HG03520 (cell line): ENCODE measurements at regions not wholly inside any gene's neighbourhood (a gene's known extent, or its start where the extent isn't known, plus 50 kb on each side); places are given as distances from the start of the nearest gene placed in this dataset.

ENCODE experiments used
- ATAC-seq: cut with Tn5 transposase; IDR thresholded peaks from one replicate; pipeline ENCODE4 v1.9.1; 2021; ENCODE audit warnings: mild to moderate bottlenecking, moderate library complexity; ENCODE audit not compliant: unreplicated experiment

- ATAC-seq = no peak
These were observed 632.7 kb upstream of the ID2 start for GRCh38 chr2:8049176-8049575.

GRCh38 chr2:8049851-8050571 is 631.8 kb upstream of the ID2 start:
- peak; percentile 96 for ATAC-seq

DNA sequence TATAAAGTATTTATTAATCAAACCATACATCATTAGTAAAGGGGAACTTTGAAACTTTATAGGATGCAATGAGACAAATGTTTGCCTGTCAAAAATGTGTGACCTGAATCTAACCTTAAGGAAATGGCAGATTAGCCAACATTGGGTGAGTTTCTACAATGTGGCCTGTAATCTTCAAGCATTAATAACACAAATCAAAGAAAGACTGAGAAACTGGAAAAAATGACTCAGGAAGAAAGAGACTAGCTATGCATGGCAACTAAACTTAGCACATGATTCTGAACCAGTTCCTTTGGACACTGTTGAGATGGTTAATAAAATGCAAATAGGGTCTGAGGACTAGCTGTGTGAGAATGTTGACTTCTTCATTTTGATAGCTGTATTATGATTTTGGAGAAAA is 628.6 kb upstream of the ID2 start:
- no peak for ATAC-seq

DNA sequence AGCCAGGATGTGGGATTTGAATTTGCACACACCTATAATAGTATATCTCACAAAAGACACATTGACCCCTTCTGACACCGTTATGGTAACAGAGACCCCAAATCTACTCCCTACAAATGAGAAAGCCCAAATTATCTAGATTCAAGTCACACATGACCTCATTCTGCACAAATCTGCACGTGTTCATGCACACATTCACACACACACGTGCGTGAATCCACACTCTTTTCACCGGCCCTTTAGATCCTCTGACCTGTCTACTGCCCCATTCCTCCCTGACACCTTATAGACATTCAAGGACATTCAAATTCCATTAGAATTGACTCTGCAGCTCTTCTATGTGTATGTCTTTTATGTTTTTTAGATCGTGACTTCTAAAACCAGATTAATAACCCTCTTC is 627.8 kb upstream of the ID2 start:
- ATAC-seq = no peak

- no peak for ATAC-seq
These were observed 623.2 kb upstream of the ID2 start for GRCh38 chr2:8058652-8059051.

GRCh38 chr2:8059255-8059654 is 622.6 kb upstream of the ID2 start:
- ATAC-seq = no peak

- no peak for ATAC-seq
These were observed 622.1 kb upstream of the ID2 start for GRCh38 chr2:8059794-8060193.

- ATAC-seq = no peak
These were observed 620.6 kb upstream of the ID2 start for GRCh38 chr2:8061219-8061618.

DNA sequence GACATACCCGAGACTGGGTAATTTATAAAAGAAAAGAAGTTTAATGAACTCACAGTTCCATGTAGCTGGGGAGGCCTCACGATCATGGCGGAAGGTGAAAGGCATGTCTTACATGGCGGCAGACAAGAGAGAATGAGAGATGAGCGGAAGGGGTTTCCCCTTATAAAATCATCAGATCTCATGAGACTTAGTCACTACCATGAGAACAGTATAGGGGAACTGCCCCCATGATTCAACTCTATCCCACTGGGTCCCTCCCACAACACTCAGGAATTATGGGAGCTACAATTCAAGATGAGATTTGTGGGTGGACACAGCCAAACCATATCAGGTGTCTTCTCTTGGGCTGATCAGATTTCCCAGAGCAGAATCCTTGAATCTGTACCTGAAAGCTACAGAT is 617.3 kb upstream of the ID2 start:
- ATAC-seq = no peak

- ATAC-seq = no peak
These were observed 616.7 kb upstream of the ID2 start for GRCh38 chr2:8065191-8065590.

- no peak for ATAC-seq
These were observed 614.0 kb upstream of the ID2 start for GRCh38 chr2:8067784-8068336.

DNA sequence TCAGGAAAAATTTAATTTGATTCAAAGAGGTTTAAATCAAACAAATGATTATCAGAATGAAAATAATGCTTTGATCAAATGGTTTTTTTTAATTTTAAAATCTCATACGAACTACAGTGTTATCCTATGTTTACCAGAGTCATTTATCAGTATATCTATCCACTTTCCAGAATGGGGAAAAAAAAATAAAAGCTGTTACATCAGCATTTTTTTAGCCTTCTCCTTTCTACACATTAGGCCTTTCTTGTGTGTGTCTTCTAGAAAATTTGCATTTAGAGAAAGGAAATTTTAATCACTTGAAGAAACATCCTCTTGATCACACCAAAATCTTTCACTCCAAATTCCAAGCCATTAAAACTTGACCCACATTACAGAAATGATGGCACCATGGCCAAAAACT is 608.9 kb upstream of the ID2 start:
- no peak for ATAC-seq

DNA sequence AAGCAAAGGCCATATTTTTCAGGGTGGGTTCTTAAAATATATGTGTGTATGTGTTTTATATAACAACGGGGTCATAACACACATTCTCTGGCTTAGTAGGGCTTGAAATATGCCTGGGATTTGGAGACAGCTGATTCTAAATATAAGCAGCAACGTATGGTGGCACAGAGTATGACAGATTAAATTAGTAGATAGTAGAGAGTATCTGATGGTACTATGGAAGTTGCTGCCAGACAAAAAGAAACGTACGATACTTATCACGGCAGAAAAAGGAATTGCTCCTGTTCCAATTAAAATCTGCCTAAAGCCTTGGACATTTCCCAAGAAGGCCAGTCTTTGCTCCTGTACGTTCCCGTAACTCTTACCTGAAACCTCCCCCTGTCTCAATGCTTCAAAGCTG is 607.9 kb upstream of the ID2 start:
- ATAC-seq = no peak

DNA sequence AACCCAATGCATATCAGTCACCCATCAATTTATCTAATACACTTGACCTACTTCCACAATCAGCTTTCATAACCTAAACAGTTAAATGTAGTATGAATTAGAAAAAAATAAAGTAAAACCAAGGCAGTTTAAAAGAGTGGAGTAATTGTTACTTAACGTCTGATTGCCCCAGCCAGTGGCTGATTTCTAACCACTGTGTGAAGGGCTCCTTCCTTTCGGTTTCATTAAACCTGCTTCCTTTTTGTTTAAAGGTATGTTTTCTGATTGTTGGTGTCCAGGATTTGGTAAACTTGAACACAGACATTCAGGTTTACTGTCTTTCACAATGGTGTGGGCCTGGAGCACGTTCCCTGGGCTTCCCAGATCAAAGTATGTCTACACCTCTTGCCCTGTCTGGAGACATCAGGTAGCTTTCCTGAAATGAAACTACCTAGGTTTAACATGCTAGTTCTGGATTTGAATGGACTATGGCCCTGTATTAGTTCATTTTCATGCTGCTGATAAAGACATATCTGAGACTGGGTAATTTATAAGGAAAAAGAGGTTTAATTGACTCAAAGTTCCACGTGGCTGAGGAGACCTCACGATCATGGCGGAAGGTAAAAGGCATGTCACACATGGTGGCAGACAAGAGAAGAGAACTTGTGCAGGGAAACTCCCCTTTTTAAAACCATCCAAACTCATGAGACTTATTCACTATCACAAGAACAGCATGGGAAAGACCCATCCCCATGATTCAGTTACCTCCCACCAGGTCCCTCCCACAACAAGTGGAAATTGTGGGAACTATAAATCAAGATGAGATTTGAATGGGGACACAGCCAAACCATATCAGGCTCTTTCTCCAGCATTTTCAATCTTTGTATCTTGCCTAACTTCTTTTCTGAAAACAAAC is 605.2 kb upstream of the ID2 start:
- no peak for ATAC-seq

GRCh38 chr2:8078705-8079104 is 603.2 kb upstream of the ID2 start:
- no peak for ATAC-seq

GRCh38 chr2:8080063-8080462 is 601.8 kb upstream of the ID2 start:
- no peak for ATAC-seq

DNA sequence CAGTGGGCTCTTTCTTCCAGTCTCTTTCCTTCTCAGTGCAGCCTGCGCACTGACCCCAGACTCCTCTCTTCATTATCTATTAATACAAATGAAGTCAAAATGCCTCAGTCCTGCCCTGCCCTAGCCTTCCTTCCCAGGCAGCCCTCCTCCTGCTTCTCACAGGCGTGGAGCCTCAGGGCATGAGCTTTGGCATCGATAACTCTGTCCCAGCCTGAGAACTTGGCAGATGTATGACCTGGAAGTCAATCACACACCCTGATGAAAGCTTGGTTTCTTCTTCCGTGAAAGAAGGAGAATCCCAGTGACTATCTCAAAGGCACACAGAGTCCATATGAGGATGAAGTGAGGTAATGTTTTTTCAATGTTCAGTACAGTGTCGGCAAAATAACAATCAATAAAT is 600.7 kb upstream of the ID2 start:
- no peak for ATAC-seq

DNA sequence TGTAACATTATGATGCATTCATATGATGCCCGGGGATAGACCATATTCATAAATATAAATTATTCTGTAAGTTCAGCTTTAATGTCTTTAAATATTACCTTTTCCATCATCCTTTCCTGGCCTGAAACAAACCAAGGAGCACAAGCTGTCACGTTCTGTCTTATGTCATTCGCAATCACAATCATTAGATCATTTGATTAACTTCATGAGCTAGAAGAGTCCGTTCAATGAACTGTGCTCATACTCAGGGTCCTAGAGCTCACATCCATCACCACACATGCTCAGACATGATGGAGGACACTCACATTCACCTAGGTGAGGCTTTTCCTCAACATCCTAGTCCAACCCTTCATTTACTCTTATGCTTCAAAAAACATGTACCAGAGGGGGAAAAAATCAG is 599.0 kb upstream of the ID2 start:
- no peak for ATAC-seq

GRCh38 chr2:8086357-8086756 is 595.5 kb upstream of the ID2 start:
- no peak for ATAC-seq

GRCh38 chr2:8086796-8087479 is 594.9 kb upstream of the ID2 start:
- ATAC-seq = no peak

- ATAC-seq = no peak
These were observed 594.4 kb upstream of the ID2 start for GRCh38 chr2:8087480-8087840.

DNA sequence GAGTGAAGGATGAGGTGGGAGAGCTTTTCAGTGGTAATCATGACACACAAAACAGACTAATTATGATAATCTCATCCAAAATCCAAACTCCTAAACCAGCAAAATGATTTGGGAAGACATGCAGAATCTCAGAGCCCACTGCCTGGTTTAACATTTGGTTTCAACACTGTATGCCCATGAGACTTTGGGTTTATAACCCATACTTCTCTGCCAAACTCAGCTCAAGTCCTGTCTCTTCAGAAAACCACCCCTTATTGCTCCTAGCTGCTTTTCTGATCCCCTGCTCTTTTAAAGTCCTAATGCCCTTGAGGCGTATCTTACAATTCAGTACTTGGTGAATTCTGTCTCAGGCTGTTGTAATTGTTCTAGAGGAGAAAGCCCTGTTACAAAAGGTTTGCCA is 593.0 kb upstream of the ID2 start:
- ATAC-seq = no peak
